ENCODE measurements at regions not wholly inside any gene's neighbourhood (a gene's known extent, or its start where the extent isn't known, plus 50 kb on each side); places are given as distances from the start of the nearest gene placed in this dataset.
"Not testable (repeated sequence)": the region's sequence is repeated elsewhere in the genome, so short reads cannot be mapped to it uniquely, and the experiment has no call there.

- Histone ChIP-seq H3K4me1 (ENCODE audit: control extremely low read depth in 1 of 4, control insufficient read depth in 4 of 4, insufficient read depth in 4 of 4, low read length in 3 of 4) (no peaks in the 10 kb centered on the region), H3K9me3 (ENCODE audit: control extremely low read depth in 1 of 5, control insufficient read depth in 4 of 5, insufficient read depth in 2 of 5, low read depth in 1 of 5, low read length in 4 of 5) (no peaks in the 10 kb centered on the region), H3K36me3 (ENCODE audit: control insufficient read depth in 4 of 4, insufficient read depth in 4 of 4, low read length in 3 of 4) (no peaks in the 10 kb centered on the region), H3K27me3 (replicated peaks in 2 of 5; ENCODE audit: control insufficient read depth in 4 of 5, insufficient read depth in 5 of 5, low read length in 4 of 5) (no peaks in the 10 kb centered on the region), H3K4me3 (ENCODE audit: control insufficient read depth in 1 of 7, extremely low read depth in 1 of 7, insufficient read depth in 4 of 7, low read depth in 2 of 7, low read length in 6 of 7) (no peak overlapping the region), H3K27ac (ENCODE audit: insufficient read depth in 1 of 2, low read depth in 1 of 2, low read length in 2 of 2, poor library complexity in 1 of 2, severe bottlenecking in 2 of 2) (no peak overlapping the region)
- CTCF ChIA-PET = no interaction called here
- POLR2A ChIA-PET = no interaction called here
- 89% methylated on average over 2 of the region's 5 CpGs for WGBS (ENCODE audit: insufficient coverage)
- DNase-seq = no peak
Observed at GRCh38 chr4:187903106-187903505, 92.5 kb upstream of the ZFP42 start.

- no peak overlapping the region for H3K4me3 ChIP-seq (ENCODE audit: control insufficient read depth in 1 of 7, extremely low read depth in 1 of 7, insufficient read depth in 4 of 7, low read depth in 2 of 7, low read length in 6 of 7)
- no CpG with 5 or more reads among the region's 1 CpG for WGBS (ENCODE audit: insufficient coverage)
- no peaks in the 10 kb centered on the region for H3K27me3 ChIP-seq (replicated peaks in 2 of 5; ENCODE audit: control insufficient read depth in 4 of 5, insufficient read depth in 5 of 5, low read length in 4 of 5)
- CTCF ChIA-PET = no interaction called here
- H3K27ac ChIP-seq (ENCODE audit: insufficient read depth in 1 of 2, low read depth in 1 of 2, low read length in 2 of 2, poor library complexity in 1 of 2, severe bottlenecking in 2 of 2) = no peak overlapping the region
- POLR2A ChIA-PET = no interaction called here
- no peak for DNase-seq
- no peaks in the 10 kb centered on the region for H3K36me3 ChIP-seq (ENCODE audit: control insufficient read depth in 4 of 4, insufficient read depth in 4 of 4, low read length in 3 of 4)
- H3K4me1 ChIP-seq (ENCODE audit: control extremely low read depth in 1 of 4, control insufficient read depth in 4 of 4, insufficient read depth in 4 of 4, low read length in 3 of 4) = no peaks in the 10 kb centered on the region
- H3K9me3 ChIP-seq (ENCODE audit: control extremely low read depth in 1 of 5, control insufficient read depth in 4 of 5, insufficient read depth in 2 of 5, low read depth in 1 of 5, low read length in 4 of 5) = no peaks in the 10 kb centered on the region
Observed at GRCh38 chr4:187903700-187904099, 91.9 kb upstream of the ZFP42 start.

DNA sequence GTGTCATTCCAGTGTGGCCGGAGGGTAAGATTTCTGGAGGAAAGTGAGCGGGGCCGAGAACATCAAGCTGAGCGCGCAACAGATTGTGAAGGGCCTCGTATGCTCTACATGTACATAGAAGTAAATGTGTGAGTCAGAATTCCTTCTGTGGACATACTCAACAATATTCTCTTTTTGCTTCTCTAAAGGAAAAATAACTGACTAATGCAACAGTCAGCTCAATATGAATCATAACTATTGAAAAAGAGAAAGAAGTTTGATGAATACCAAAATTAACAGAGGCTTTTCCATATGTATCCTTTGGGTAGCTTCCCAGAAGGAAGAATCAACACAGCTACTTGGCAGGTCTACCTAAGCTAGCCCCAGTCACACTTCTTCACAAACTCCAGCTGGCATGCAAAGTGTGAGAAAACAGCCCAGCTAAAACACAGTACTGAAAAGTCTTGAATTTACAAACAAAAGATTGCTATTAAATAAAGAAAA, 87.5 kb upstream of the ZFP42 start:
- no peak for DNase-seq

GRCh38 chr4:187908731-187909130, 86.8 kb upstream of the ZFP42 start:
- no peak overlapping the region for H3K27ac ChIP-seq (ENCODE audit: insufficient read depth in 1 of 2, low read depth in 1 of 2, low read length in 2 of 2, poor library complexity in 1 of 2, severe bottlenecking in 2 of 2)
- no CpG with 5 or more reads among the region's 2 CpGs for WGBS (ENCODE audit: insufficient coverage)
- no peaks in the 10 kb centered on the region for H3K36me3 ChIP-seq (ENCODE audit: control insufficient read depth in 4 of 4, insufficient read depth in 4 of 4, low read length in 3 of 4)
- no peak for DNase-seq
- H3K27me3 ChIP-seq (replicated peaks in 2 of 5; ENCODE audit: control insufficient read depth in 4 of 5, insufficient read depth in 5 of 5, low read length in 4 of 5) = no peaks in the 10 kb centered on the region
- no peaks in the 10 kb centered on the region for H3K9me3 ChIP-seq (ENCODE audit: control extremely low read depth in 1 of 5, control insufficient read depth in 4 of 5, insufficient read depth in 2 of 5, low read depth in 1 of 5, low read length in 4 of 5)
- H3K4me3 ChIP-seq (ENCODE audit: control insufficient read depth in 1 of 7, extremely low read depth in 1 of 7, insufficient read depth in 4 of 7, low read depth in 2 of 7, low read length in 6 of 7) = no peak overlapping the region
- ChIA-PET CTCF (no interaction called here), POLR2A (no interaction called here)
- H3K4me1 ChIP-seq (ENCODE audit: control extremely low read depth in 1 of 4, control insufficient read depth in 4 of 4, insufficient read depth in 4 of 4, low read length in 3 of 4) = no peaks in the 10 kb centered on the region

More for the DNA sequence above, 87.5 kb upstream of the ZFP42 start:
- Histone ChIP-seq H3K4me3 (ENCODE audit: control insufficient read depth in 1 of 7, extremely low read depth in 1 of 7, insufficient read depth in 4 of 7, low read depth in 2 of 7, low read length in 6 of 7) (no peak overlapping the region), H3K27me3 (replicated peaks in 2 of 5; ENCODE audit: control insufficient read depth in 4 of 5, insufficient read depth in 5 of 5, low read length in 4 of 5) (no peaks in the 10 kb centered on the region), H3K36me3 (ENCODE audit: control insufficient read depth in 4 of 4, insufficient read depth in 4 of 4, low read length in 3 of 4) (no peaks in the 10 kb centered on the region), H3K4me1 (ENCODE audit: control extremely low read depth in 1 of 4, control insufficient read depth in 4 of 4, insufficient read depth in 4 of 4, low read length in 3 of 4) (no peaks in the 10 kb centered on the region), H3K9me3 (ENCODE audit: control extremely low read depth in 1 of 5, control insufficient read depth in 4 of 5, insufficient read depth in 2 of 5, low read depth in 1 of 5, low read length in 4 of 5) (no peaks in the 10 kb centered on the region), H3K27ac (ENCODE audit: insufficient read depth in 1 of 2, low read depth in 1 of 2, low read length in 2 of 2, poor library complexity in 1 of 2, severe bottlenecking in 2 of 2) (no peak overlapping the region)
- WGBS (ENCODE audit: insufficient coverage) = 100% methylated on average over 1 of the region's 6 CpGs
- CTCF ChIA-PET = no interaction called here
- POLR2A ChIA-PET = no interaction called here

DNA sequence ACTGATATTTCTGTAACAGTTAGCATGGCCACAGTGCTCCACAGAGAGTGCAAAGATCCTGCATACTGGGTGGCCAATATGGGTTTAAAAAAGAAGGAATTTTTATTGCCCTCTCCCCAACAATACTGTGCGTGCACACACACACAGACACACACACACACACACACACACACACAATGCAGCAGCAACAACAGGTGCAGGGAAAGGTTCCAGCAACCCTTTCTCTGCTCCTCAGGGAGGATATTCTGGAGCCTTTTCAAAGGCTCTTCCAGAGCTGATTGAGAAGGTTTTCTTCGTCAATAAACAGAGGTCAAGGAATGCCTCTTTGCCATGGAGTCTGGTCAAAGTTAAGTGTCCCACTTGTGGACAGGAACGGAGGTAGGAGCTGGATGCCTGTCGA, 84.8 kb upstream of the ZFP42 start:
- Histone ChIP-seq H3K36me3 (ENCODE audit: control insufficient read depth in 4 of 4, insufficient read depth in 4 of 4, low read length in 3 of 4) (no peaks in the 10 kb centered on the region), H3K4me1 (ENCODE audit: control extremely low read depth in 1 of 4, control insufficient read depth in 4 of 4, insufficient read depth in 4 of 4, low read length in 3 of 4) (no peaks in the 10 kb centered on the region), H3K4me3 (ENCODE audit: control insufficient read depth in 1 of 7, extremely low read depth in 1 of 7, insufficient read depth in 4 of 7, low read depth in 2 of 7, low read length in 6 of 7) (no peak overlapping the region), H3K27ac (ENCODE audit: insufficient read depth in 1 of 2, low read depth in 1 of 2, low read length in 2 of 2, poor library complexity in 1 of 2, severe bottlenecking in 2 of 2) (no peak overlapping the region), H3K27me3 (replicated peaks in 2 of 5; ENCODE audit: control insufficient read depth in 4 of 5, insufficient read depth in 5 of 5, low read length in 4 of 5) (no peaks in the 10 kb centered on the region), H3K9me3 (ENCODE audit: control extremely low read depth in 1 of 5, control insufficient read depth in 4 of 5, insufficient read depth in 2 of 5, low read depth in 1 of 5, low read length in 4 of 5) (no peaks in the 10 kb centered on the region)
- CTCF ChIA-PET = interaction anchor here (0.6 kb wide), 1 partner anchor 14 kb away, joined by 3 read pairs; no protein-coding TSS in a partner anchor
- DNase-seq = no peak
- POLR2A ChIA-PET = no interaction called here
- WGBS (ENCODE audit: insufficient coverage) = 83% methylated on average over 2 of the region's 4 CpGs

DNA sequence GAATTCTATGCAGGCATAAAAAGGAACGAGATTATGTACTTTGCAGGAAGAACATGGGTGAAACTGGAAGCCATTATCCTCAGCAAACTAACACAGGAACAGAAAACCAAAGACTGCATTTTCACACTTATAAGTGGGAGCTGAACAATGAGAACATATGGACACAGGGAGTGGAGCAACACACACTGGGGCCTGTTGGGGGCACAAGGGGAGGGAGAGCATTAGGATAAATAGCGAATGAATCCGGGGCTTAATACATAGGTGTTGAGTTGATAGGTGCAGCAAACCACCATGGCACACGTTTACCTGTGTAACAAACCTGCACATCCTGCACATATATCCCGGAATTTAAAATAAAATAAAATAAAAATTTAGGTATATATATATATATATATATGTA, 80.2 kb upstream of the ZFP42 start:
- no CpG with 5 or more reads among the region's 5 CpGs for WGBS (ENCODE audit: insufficient coverage)
- CTCF ChIA-PET; H3K27ac ChIP-seq (ENCODE audit: insufficient read depth in 1 of 2, low read depth in 1 of 2, low read length in 2 of 2, poor library complexity in 1 of 2, severe bottlenecking in 2 of 2); H3K9me3 ChIP-seq (ENCODE audit: control extremely low read depth in 1 of 5, control insufficient read depth in 4 of 5, insufficient read depth in 2 of 5, low read depth in 1 of 5, low read length in 4 of 5); H3K4me1 ChIP-seq (ENCODE audit: control extremely low read depth in 1 of 4, control insufficient read depth in 4 of 4, insufficient read depth in 4 of 4, low read length in 3 of 4); H3K4me3 ChIP-seq (ENCODE audit: control insufficient read depth in 1 of 7, extremely low read depth in 1 of 7, insufficient read depth in 4 of 7, low read depth in 2 of 7, low read length in 6 of 7); H3K36me3 ChIP-seq (ENCODE audit: control insufficient read depth in 4 of 4, insufficient read depth in 4 of 4, low read length in 3 of 4); H3K27me3 ChIP-seq (replicated peaks in 2 of 5; ENCODE audit: control insufficient read depth in 4 of 5, insufficient read depth in 5 of 5, low read length in 4 of 5); DNase-seq: not testable (repeated sequence)
- POLR2A ChIA-PET = interaction anchor here (0.7 kb wide), 1 partner anchor 788 kb away, joined by 4 read pairs; no protein-coding TSS in a partner anchor

GRCh38 chr4:187919966-187920365, 75.6 kb upstream of the ZFP42 start:
- DNase-seq = no peak
- Histone ChIP-seq H3K4me1 (ENCODE audit: control extremely low read depth in 1 of 4, control insufficient read depth in 4 of 4, insufficient read depth in 4 of 4, low read length in 3 of 4) (no peaks in the 10 kb centered on the region), H3K36me3 (ENCODE audit: control insufficient read depth in 4 of 4, insufficient read depth in 4 of 4, low read length in 3 of 4) (no peaks in the 10 kb centered on the region), H3K9me3 (ENCODE audit: control extremely low read depth in 1 of 5, control insufficient read depth in 4 of 5, insufficient read depth in 2 of 5, low read depth in 1 of 5, low read length in 4 of 5) (no peaks in the 10 kb centered on the region), H3K27ac (ENCODE audit: insufficient read depth in 1 of 2, low read depth in 1 of 2, low read length in 2 of 2, poor library complexity in 1 of 2, severe bottlenecking in 2 of 2) (no peak overlapping the region), H3K27me3 (replicated peaks in 2 of 5; ENCODE audit: control insufficient read depth in 4 of 5, insufficient read depth in 5 of 5, low read length in 4 of 5) (no peaks in the 10 kb centered on the region), H3K4me3 (ENCODE audit: control insufficient read depth in 1 of 7, extremely low read depth in 1 of 7, insufficient read depth in 4 of 7, low read depth in 2 of 7, low read length in 6 of 7) (no peak overlapping the region)
- ChIA-PET CTCF (no interaction called here), POLR2A (no interaction called here)
- WGBS (ENCODE audit: insufficient coverage) = 83% methylated on average over 1 of the region's 3 CpGs
